A549 (cell line): ENCODE measurements at regions not wholly inside any gene's neighbourhood (a gene's known extent, or its start where the extent isn't known, plus 50 kb on each side); places are given as distances from the start of the nearest gene placed in this dataset.

Experiments used
- ATAC-seq, 2 experiments: fragments of 200-7000 bp in 1 of 2; fragments of >200 bp in 1 of 2; cut with Nextera tagmentation in 1 of 2; cut with Tn5 transposase in 1 of 2; 3 replicates each; pipeline versions ENCODE4 v1.8.0 to v1.9.1; 2018 to 2020; ENCODE audit warnings: mild to moderate bottlenecking in 1 of 2, moderate library complexity in 1 of 2
- CTCF ChIA-PET: fragments of 300-600 bp; sonication (Branson Sonifier 250); formaldehyde crosslinking; extraction: SDS; loops from one replicate; lab custom pipeline; 2021; ENCODE audit warnings: antibody characterized with exemption, inconsistent platforms; lab: Yijun Ruan, JAX
- POLR2A ChIA-PET: fragments of 350-600 bp; formaldehyde crosslinking; extraction: SDS; loops from one replicate; lab custom pipeline; 2021; ENCODE audit warnings: antibody characterized with exemption, inconsistent platforms; lab: Yijun Ruan, JAX
- DNase-seq, 2 experiments: peaks; one replicate each; pipeline versions ENCODE4 v3.0.0 to v3.0.0-alpha.2; 2011 to 2016; ENCODE audit warnings: low read depth in 1 of 2, low spot score in 1 of 2
- FAIRE-seq: peaks from 2 replicates; lab custom pipeline; 2011; peaks lifted over from hg19 to GRCh38; lab: Jason Lieb, UNC
- H3K27ac ChIP-seq, 2 experiments: fragments of >200 bp; sonication (Bioruptor Twin); formaldehyde crosslinking; 3 replicates each; pipeline ENCODE4 v1.5.1; 2016 to 2017
- H3K4me1 ChIP-seq: fragments of >200 bp; sonication (Bioruptor Twin); formaldehyde crosslinking; 3 replicates; pipeline ENCODE4 v1.6.1; 2016
- H3K4me2 ChIP-seq: fragments of >200 bp; sonication (Bioruptor Twin); formaldehyde crosslinking; 3 replicates; pipeline ENCODE4 v1.6.1; 2016
- H3K4me3 ChIP-seq: fragments of >200 bp; sonication (Bioruptor Twin); formaldehyde crosslinking; 3 replicates; pipeline ENCODE4 v1.5.1; 2016
- H3K9me3 ChIP-seq: fragments of >200 bp; sonication (Bioruptor Twin); formaldehyde crosslinking; 3 replicates; pipeline ENCODE4 v1.6.1; 2016
- CEBPB ChIP-seq, 2 experiments: fragments of >200 bp in 1 of 2; sonication (Bioruptor Twin) in 1 of 2; formaldehyde crosslinking in 1 of 2; IDR thresholded peaks; 2 replicates each; pipeline ENCODE4 v1.6.1; 2012 to 2016
- CHD4 ChIP-seq: fragments of 200-600 bp; sonication (generic); IDR thresholded peaks from 2 replicates; pipeline ENCODE4 v1.6.1; 2016; ENCODE audit warnings: antibody characterized with exemption, mild to moderate bottlenecking, borderline replicate concordance
- EHMT2 ChIP-seq: fragments of 200-600 bp; sonication (generic); IDR thresholded peaks from 2 replicates; pipeline ENCODE4 v1.6.1; 2016; ENCODE audit warnings: antibody characterized with exemption, low read depth, mild to moderate bottlenecking, moderate library complexity
- ELK1 ChIP-seq: fragments of 150-350 bp; IDR thresholded peaks from 2 replicates; pipeline ENCODE4 v1.6.1; 2014; ENCODE audit warnings: low read depth, mild to moderate bottlenecking, low read length
- ESRRA ChIP-seq: fragments of 150-350 bp; IDR thresholded peaks from 2 replicates; pipeline ENCODE4 v1.6.1; 2014; ENCODE audit warnings: mild to moderate bottlenecking, low read length, borderline replicate concordance
- FOSL2 ChIP-seq, 2 experiments: fragments of 450-650 bp in 1 of 2; fragments of >200 bp in 1 of 2; sonication (Bioruptor Twin) in 1 of 2; formaldehyde crosslinking; IDR thresholded peaks; 2 replicates each; pipeline versions ENCODE4 v1.5.0 to v1.6.1; 2016 to 2020; ENCODE audit warnings: mild to moderate bottlenecking in 1 of 2, moderate library complexity in 1 of 2
- FOXS1 ChIP-seq: fragments of 250-450 bp; sonication (Bioruptor Pico); IDR thresholded peaks from 2 replicates; pipeline ENCODE4 v1.5.0; 2020; ENCODE audit warnings: mild to moderate bottlenecking, moderate library complexity
- GATA3 ChIP-seq: IDR thresholded peaks from 2 replicates; pipeline ENCODE4 v1.6.1; 2012; ENCODE audit warnings: borderline replicate concordance
- JUNB ChIP-seq: fragments of >200 bp; sonication (Bioruptor Twin); formaldehyde crosslinking; IDR thresholded peaks from 2 replicates; pipeline ENCODE4 v1.6.1; 2016
- MAZ ChIP-seq: fragments of 150-350 bp; IDR thresholded peaks from 2 replicates; pipeline ENCODE4 v1.6.1; 2014; ENCODE audit warnings: antibody characterized with exemption, low read depth, low read length, borderline replicate concordance
- NPAS2 ChIP-seq: fragments of 250-450 bp; sonication (Bioruptor Pico); IDR thresholded peaks from 2 replicates; pipeline ENCODE4 v1.8.0; 2022; ENCODE audit warnings: mild to moderate bottlenecking, moderate library complexity, borderline replicate concordance
- NR3C1 ChIP-seq: fragments of >200 bp; sonication (Bioruptor Twin); formaldehyde crosslinking; IDR thresholded peaks from 3 replicates; pipeline ENCODE4 v1.6.1; 2017
- POLR2A ChIP-seq: IDR thresholded peaks from 2 replicates; pipeline ENCODE4 v1.6.1; 2012; ENCODE audit warnings: mild to moderate bottlenecking, low read length
- RCOR1 ChIP-seq: fragments of 150-350 bp; IDR thresholded peaks from 2 replicates; pipeline ENCODE4 v1.6.1; 2014; ENCODE audit warnings: antibody characterized with exemption, low read length, low read depth
- SREBF2 ChIP-seq: fragments of 450-650 bp; IDR thresholded peaks from 2 replicates; pipeline ENCODE4 v1.6.1; 2014; ENCODE audit warnings: mild to moderate bottlenecking, moderate library complexity
- TFCP2L1 ChIP-seq: fragments of 250-450 bp; sonication (Bioruptor Pico); IDR thresholded peaks from 2 replicates; pipeline ENCODE4 v1.5.0; 2021; ENCODE audit warnings: mild to moderate bottlenecking
- ZC3H11A ChIP-seq: fragments of 450-650 bp; IDR thresholded peaks from 2 replicates; pipeline ENCODE4 v1.6.1; 2014; ENCODE audit warnings: antibody characterized with exemption, mild to moderate bottlenecking
- ZSCAN20 ChIP-seq: fragments of 250-450 bp; sonication (Bioruptor Pico); IDR thresholded peaks from 2 replicates; pipeline ENCODE4 v1.8.0; 2022; ENCODE audit warnings: mild to moderate bottlenecking, moderate library complexity
- WGBS: methylation state at CpG from one replicate; pipeline ENCODE4 v1.1.6; 2017; ENCODE audit errors: missing lambda C conversion rate; 5-methylcytosine and 5-hydroxymethylcytosine counted together
- TF ChIP-seq, protein P1 (sequence below): fragments of >200 bp; sonication (Bioruptor Twin); formaldehyde crosslinking; IDR thresholded peaks from 2 replicates; pipeline ENCODE4 v1.6.1; 2016
- TF ChIP-seq, protein P2 (sequence below): fragments of >200 bp; sonication (Bioruptor Twin); formaldehyde crosslinking; IDR thresholded peaks from 3 replicates; pipeline ENCODE4 v1.5.1; 2016
- TF ChIP-seq, protein P3 (sequence below): fragments of 450-650 bp; IDR thresholded peaks from 2 replicates; pipeline ENCODE4 v1.6.1; 2014; ENCODE audit warnings: antibody characterized with exemption

DNA sequence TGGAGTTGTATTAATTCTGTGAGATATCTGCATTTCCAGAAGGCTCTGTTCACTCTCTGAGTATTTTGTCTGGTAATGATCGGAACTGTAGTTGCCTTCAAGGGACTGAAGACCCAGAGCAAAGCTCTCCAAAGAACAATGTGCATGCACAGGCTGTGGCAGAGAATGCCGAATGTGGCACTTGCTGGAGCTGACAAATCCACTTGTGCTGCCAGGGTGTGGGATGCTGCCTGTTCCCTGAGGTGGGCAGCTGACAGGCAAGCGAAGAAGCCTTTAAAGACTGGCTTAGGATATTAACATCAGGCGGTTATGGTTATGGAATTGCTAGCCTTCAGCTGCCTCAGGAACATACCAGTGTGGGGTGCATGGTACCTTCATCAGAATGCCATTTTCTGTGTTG lies 419.9 kb upstream of the ATP2B1 start (continued):
- TF ChIP-seq NR3C1 (no peak), ZSCAN20 (CRISPR knock-in tag) (no peak)

- ChIA-PET POLR2A (no interaction called here), CTCF (interaction anchor here (1.0 kb wide), 1 partner anchor 16 kb away, joined by 3 read pairs; no protein-coding TSS in a partner anchor)
- 19% methylated on average over 2 of the region's 2 CpGs for WGBS
- Histone ChIP-seq H3K4me3 (no peak overlapping the region), H3K4me1 (peaks cover 53% of the 10 kb centered on the region), H3K4me2 (peak overlapping the region; percentile 11; the same call in 1 of the 3 replicates), H3K9me3 (peaks cover 17% of the 10 kb centered on the region), H3K27ac (no peak overlapping the region)
- peak in 1 of 2 experiments; percentile 49; a peak in 3 of 6 replicates for ATAC-seq
- FAIRE-seq = no peak
- DNase-seq = peak in 1 of 2 experiments; percentile 57
- peak; percentile 64 for TF ChIP-seq GATA3
- TF ChIP-seq SREBF2 = no peak
- no peak for TF ChIP-seq ELK1
These were observed 417.5 kb upstream of the ATP2B1 start for GRCh38 chr12:90126125-90126524.

- Histone ChIP-seq H3K4me3 (no peak overlapping the region), H3K27ac (peak overlapping the region; percentile 30 to 68; a peak in 5 of 6 replicates), H3K9me3 (peaks cover 27% of the 10 kb centered on the region), H3K4me2 (peak overlapping the region; percentile 27), H3K4me1 (peaks cover 49% of the 10 kb centered on the region)
- ChIA-PET CTCF (no interaction called here), POLR2A (no interaction called here)
- DNase-seq = no peak
- TF ChIP-seq CHD4 (no peak), MAZ (no peak), EHMT2 (no peak), NPAS2 (CRISPR knock-in tag) (no peak), POLR2A (no peak), TFCP2L1 (no peak), ESRRA (no peak), RCOR1 (no peak)
- ATAC-seq = no peak
- 80% methylated on average over 7 of the region's 7 CpGs for WGBS
- no peak for FAIRE-seq
These were observed 416.3 kb upstream of the ATP2B1 start for GRCh38 chr12:90124914-90125313.

DNA sequence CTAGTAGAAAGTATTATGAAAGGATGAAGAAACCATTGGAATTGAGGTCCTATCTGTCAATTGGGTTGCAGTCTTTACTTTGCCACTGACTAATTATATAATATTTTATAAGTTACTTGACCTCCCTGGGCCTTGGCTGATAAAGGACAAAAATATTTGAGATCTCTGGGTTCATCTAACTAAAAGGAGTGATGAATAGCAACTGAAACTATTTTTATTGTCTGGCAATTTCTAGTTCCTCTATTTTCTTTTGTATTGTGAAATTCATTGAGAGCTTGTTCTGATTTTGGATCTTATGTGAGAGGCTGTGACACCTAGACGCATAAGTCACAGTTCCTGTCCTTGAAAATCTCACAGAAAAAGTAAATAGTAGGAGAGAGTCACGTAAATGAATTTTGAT lies 415.7 kb upstream of the ATP2B1 start:
- peak in 1 of 2 experiments; percentile 27; a peak in 1 of 6 replicates for ATAC-seq
- Histone ChIP-seq H3K4me2 (peak overlapping the region; percentile 27), H3K4me1 (peaks cover 43% of the 10 kb centered on the region), H3K4me3 (no peak overlapping the region), H3K27ac (peak overlapping the region in 1 of 2 experiments; percentile 68; a peak in 2 of 6 replicates), H3K9me3 (peaks cover 30% of the 10 kb centered on the region)
- no peak for FAIRE-seq
- 24% methylated on average over 2 of the region's 2 CpGs for WGBS
- ChIA-PET CTCF (no interaction called here), POLR2A (no interaction called here)
- TF ChIP-seq POLR2A (no peak), FOSL2 (IDR thresholded peaks at IDR 0.05) (peak; percentile 37; the same call in 1 of the 2 replicates), FOSL2 (CRISPR knock-in tag; IDR thresholded peaks at IDR 0.05) (no peak), GATA3 (peak; percentile 49; the same call in 1 of the 2 replicates), CEBPB (IDR thresholded peaks at IDR 0.05) (peak; percentile 43 to 49; a peak in 2 of 4 replicates), FOXS1 (CRISPR knock-in tag) (no peak), JUNB (peak; percentile 69), NPAS2 (CRISPR knock-in tag) (no peak), ESRRA (no peak)
- TF ChIP-seq, protein P1, sequence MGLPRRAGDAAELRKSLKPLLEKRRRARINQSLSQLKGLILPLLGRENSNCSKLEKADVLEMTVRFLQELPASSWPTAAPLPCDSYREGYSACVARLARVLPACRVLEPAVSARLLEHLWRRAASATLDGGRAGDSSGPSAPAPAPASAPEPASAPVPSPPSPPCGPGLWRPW = 0 out of 2 replicates have a peak, but pooled peaks have one; percentile 12
- peak in 1 of 2 experiments; percentile 43 for DNase-seq

- DNase-seq = no peak
- Histone ChIP-seq H3K27ac (0 out of 6 replicates have a peak overlapping the region, but pooled peaks of 1 of the 2 experiments have one; percentile 24), H3K4me2 (no peak overlapping the region), H3K4me1 (peaks cover 31% of the 10 kb centered on the region), H3K9me3 (peaks cover 37% of the 10 kb centered on the region), H3K4me3 (no peak overlapping the region)
- no peak for ATAC-seq
- TF ChIP-seq ZC3H11A (no peak), EHMT2 (no peak), NR3C1 (no peak)
- TF ChIP-seq, protein P2, sequence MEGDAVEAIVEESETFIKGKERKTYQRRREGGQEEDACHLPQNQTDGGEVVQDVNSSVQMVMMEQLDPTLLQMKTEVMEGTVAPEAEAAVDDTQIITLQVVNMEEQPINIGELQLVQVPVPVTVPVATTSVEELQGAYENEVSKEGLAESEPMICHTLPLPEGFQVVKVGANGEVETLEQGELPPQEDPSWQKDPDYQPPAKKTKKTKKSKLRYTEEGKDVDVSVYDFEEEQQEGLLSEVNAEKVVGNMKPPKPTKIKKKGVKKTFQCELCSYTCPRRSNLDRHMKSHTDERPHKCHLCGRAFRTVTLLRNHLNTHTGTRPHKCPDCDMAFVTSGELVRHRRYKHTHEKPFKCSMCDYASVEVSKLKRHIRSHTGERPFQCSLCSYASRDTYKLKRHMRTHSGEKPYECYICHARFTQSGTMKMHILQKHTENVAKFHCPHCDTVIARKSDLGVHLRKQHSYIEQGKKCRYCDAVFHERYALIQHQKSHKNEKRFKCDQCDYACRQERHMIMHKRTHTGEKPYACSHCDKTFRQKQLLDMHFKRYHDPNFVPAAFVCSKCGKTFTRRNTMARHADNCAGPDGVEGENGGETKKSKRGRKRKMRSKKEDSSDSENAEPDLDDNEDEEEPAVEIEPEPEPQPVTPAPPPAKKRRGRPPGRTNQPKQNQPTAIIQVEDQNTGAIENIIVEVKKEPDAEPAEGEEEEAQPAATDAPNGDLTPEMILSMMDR = no peak
- TF ChIP-seq, protein P3, sequence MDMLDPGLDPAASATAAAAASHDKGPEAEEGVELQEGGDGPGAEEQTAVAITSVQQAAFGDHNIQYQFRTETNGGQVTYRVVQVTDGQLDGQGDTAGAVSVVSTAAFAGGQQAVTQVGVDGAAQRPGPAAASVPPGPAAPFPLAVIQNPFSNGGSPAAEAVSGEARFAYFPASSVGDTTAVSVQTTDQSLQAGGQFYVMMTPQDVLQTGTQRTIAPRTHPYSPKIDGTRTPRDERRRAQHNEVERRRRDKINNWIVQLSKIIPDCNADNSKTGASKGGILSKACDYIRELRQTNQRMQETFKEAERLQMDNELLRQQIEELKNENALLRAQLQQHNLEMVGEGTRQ = no peak
- no peak for FAIRE-seq
- WGBS = 65% methylated on average over 3 of the region's 3 CpGs
- ChIA-PET CTCF (interaction anchor here (0.8 kb wide), 1 partner anchor 18 kb away, joined by 3 read pairs; no protein-coding TSS in a partner anchor), POLR2A (no interaction called here)
These were observed 414.0 kb upstream of the ATP2B1 start for GRCh38 chr12:90122681-90123080.
